SKM-1 (cell line): ENCODE measurements at regions not wholly inside any gene's neighbourhood (a gene's known extent, or its start where the extent isn't known, plus 50 kb on each side); places are given as distances from the start of the nearest gene placed in this dataset.
"Not testable (repeated sequence)": the region's sequence is repeated elsewhere in the genome, so short reads cannot be mapped to it uniquely, and the experiment has no call there.

Source experiments
- DNase-seq: peaks from one replicate; lab custom pipeline; 2025; ENCODE audit not compliant: unreplicated experiment; lab: John Stamatoyannopoulos, UW

DNA sequence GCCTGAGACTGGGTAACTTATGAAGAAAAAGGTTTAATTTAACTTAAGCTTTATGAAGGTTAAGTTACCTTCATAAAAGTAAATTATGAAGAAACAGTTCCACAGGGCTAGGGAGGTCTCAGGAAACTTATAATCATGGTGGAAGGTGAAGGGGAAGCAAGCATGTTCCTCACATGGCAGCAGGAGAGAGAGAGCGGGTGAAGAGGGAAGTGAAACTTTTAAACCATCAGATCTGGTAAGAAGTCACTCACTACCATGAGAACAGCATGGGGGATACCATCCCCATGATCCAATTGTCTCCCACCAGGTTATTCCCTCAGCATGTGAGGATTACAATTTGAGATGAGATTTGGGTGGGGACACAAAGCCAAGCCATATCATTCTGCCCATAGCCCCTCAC is 944.7 kb upstream of the NDST4 start:
- DNase-seq, result no peak

DNA sequence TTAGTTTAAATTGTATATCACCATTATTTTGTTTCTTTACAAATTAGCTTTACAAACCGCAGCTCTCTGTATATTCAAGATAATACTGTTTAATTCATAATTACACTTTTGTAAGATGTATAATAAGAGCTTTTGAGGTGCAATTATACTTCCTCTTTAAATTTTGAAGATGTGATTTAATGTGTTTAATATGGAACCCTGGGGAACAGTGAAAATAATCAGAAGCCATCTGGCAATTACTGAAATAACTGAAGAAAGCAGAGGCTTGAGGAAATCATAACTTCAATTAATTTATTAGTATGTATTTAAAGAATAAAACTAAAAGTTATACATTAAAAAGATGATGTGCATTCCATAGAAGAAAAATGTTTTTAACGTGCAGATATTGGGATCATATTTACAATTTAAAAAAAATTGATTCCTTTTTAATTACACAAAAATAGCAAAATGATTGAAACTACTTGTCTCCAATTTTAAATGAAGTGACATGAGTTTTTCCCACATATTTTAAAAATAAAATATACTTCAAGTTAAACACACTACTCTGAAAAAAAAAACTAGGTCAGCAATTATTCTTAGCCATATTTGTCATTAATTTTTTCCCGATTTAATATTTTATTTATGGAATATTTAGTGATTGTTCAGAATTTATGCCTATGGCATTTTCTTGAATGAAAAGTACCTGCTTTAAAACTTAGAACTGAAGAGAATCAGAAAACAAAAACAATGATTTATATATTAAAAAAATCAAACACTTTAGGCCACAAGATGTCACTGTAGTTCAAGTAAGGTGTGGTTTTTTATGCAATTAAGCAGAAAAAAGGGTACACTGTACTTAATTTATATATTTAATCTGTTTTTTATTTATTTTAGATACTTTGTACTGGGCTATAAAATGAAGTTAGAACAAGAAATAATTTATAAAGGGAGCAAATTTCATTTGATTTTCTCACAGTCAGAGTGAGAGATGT is 942.7 kb upstream of the NDST4 start:
- DNase-seq, result no peak

DNA sequence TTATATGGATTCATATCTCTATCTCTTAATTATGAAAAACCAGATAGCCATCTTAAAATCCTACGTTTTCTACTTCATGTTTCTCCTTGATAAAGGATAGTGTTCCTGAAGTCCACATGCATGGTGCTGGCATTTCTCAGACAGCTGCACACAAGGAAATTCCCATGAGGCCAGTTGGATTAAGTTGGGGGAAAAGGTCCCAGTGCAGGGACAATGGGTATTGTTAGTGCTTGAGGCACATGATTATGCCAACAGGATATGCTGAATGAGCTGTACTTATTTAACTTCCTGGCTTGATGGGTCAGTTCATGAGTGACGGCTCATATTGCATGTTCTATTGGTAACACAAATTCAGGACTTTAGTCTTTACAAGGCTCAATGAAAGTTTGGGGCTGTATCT is 913.9 kb upstream of the NDST4 start:
- DNase-seq, result no peak

DNA sequence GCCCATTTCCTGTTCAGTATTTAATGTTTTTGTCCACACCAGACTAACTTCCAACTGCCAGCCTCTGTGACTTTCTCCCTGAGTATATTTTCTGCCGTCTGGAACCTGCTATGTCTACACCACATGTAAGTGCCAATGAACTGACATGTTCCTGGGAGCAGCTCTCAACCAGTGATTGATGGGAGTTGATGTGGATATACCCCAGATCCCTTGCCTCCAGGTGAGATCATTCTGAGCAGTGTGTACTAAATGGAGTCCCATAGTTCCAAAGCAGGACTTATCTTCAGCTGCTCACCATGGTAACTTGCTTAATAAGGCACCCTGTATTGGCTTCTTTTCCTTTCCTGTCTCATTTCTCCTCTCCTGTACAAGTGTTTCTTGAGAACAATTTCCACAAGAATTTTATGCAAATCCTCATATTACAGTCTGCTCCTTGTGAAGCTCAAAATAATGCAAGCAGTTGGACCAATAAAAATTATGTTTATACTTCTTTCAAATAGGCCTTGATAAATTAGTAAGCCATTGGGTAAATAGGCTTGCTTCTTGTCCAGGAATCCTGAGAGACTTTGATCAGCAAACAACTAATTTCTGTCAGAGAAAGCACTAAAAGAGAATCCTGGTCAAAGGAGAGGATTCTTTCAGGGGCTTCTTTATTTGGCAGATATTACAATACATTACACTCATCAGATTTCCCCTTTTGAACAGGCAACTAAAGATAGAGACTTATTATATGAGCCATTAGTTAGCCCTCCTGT is 911.7 kb upstream of the NDST4 start:
- DNase-seq, result no peak

DNA sequence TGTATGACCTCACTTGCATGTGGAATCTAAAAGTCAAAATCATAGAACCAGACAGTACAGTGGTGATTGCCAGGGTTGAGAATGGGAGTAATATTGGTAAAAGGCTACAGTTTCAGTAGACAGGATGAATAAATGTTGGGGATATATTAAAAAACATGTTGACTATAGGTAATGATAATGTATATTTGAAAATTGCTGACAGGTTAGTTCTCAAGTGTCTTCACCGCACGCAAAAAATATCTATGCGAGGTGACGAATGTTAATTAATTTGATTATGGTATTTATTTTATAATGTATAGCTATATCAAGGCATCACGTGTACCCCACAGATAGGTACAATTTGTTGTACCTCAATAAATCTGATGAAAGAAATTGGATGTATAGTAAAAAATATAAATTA is 909.6 kb upstream of the NDST4 start:
- DNase-seq, result no peak

DNA sequence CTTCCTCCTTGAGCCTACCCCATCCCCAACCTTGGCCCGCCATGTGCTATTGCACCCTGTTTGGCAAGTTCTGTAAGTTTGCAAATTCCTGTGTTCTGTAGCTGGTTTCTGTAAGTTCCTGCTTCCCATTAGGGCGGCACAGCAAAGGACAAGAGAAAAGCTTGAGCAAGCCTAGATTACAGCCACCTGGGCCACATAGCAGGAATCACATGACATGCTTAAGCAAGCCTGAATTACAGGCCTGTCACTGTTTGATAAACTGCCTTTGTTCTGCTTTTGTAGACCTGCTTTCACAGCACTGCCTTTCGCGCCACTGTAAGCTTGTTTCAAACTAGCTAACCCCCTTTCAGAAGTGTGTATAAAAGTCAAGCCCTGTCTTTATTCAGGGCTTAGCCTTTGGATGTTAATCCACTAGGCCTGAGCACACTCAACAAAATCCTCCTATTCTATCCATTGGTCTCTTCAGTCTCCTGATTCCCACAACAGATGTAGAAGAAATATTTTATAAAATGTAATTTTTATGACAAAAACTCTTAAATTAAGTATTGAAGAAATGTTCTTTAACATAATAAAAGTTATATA is 906.8 kb upstream of the NDST4 start:
- peak; percentile 61 for DNase-seq

DNA sequence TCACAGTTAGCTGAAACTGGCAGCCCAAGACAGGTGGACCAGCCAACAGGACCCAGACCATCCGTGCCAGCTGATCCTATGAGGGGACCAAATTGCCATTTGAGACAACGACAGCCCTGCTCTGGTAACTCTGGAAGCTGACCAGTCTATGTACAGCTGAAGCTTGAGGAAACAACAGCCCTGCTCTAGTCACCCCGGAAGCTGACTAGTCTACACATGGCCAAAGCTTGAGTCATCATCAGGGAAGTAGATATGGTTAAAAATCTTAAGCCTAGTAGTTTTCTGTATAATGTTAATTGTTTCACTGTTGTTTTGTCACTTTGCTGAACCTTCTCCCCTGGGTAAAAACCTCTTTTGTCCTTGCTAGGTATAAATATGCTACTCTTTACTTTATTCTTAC is 905.4 kb upstream of the NDST4 start:
- DNase-seq, result no peak

DNA sequence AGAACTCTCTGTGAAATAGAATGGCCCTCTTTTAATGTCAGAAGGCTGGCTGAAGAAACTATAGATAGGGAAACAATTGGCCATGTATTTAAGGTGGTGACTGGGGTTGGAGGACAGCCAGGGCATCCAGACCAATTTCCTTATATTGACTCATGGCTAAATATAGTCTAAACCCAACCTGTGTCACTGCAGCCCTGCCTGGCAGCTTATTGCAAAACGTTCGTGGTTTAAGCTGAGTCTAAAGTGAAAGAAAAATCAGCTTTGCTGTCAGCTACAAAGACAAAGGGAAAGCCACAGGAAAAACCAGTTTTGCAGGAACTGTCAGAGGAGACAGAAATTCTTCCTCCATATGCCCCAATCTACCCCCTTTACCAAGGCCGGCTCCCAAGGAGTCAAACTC is 902.8 kb upstream of the NDST4 start:
- DNase-seq, result peak; percentile 76

DNA sequence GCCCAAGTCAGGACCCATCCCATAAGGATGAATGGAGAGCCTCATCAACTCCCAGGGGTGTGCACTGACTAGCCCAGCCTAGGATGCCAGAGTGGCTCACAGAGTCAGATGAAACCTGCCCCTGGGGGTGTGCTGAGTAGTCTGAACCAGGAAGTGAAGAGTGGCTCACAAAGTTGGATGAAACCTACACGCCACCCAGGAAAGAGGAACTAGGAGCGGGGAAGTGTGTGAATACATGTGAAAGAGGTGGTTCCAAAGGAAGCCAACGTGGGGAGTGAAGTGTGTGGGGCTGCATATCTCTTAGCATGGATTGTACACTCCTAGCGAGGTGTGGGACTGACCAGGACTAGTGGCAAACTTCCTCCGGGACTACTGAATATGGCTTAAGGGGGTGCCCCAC is 902.1 kb upstream of the NDST4 start:
- DNase-seq, result peak; percentile 31

DNA sequence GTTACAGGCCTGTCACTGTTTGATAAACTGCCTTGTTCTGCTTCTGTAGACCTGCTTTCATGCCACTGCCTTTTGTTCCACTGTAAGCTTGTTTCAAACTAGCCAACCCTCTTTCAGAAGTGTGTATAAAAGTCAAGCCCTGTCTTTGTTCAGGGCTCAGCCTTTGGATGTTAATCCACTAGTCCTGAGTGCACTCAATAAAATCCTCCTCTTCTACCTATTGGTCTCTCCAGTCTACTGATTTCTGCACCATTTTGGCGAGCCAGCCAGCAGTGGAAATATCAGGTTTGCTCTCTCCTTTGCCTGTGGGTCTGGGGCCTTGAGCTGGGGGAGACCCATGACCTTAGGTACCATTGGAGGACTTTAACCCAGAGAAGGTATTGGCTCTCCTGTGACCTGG is 901.6 kb upstream of the NDST4 start:
- DNase-seq, result no peak

DNA sequence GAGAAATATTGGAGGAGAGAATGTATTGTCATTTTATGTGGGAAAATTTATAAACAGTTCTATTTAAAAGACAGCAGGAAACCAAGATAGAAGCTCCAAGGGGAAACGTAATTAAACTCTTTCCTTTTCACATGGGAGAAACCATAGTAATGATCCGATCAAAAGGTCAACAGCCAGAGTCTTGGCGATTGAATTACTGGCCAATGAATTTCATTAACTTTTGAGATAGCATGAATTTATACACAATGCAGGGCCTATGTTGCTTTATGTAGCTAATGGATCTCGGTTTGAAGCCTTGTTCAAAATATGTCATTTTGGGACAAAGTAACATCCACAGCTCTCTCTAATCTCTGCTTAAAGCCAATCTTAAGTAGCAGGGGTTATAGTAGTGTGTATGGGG is 897.5 kb upstream of the NDST4 start:
- no peak for DNase-seq

DNA sequence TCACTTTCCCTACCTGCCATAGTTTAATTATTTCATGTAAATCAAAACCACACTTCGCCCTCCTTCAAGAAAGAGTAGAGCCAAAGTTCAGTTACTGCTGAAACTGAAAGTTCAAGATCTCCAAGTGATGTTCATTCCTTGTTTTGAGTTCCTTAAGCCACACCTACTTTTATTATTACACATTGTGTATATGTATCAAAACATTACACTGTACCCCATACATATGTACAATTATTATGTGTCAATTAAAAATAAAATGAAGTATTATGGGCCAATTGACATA is 892.3 kb upstream of the NDST4 start:
- no peak for DNase-seq

DNA sequence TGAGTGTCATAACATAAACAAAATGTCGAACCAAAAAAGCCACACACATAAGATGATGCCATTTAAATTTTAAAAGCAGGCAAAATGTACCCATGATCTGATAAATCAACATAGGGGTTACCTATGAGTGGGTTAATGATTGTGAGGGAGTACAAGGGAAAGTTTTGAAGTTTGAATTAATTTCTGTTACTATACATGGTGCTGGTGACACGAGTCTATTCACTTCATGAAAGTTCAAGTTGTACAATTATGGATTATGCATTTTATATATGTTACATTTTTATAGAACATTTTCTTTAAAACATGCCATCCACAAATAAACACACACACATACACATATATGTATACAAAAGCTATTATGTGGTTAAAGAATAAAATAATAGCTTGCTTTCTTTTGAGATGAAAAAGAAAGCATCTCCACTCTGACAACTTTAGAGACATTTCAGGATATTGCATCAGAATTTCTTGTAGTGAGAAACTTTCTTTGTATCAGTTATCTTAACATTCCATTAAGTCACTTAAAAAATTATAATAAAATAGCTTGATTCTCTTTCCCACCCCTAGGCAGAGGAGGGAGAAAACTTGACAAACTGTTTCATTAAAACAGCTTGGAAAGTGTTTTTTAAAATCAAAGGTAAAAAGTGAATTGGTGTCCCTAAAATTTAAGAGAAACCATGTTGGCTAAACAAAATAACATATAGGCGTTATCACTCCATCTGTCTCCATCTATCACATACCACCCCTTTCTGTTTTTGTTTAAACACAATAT is 891.8 kb upstream of the NDST4 start:
- DNase-seq, result no peak

DNA sequence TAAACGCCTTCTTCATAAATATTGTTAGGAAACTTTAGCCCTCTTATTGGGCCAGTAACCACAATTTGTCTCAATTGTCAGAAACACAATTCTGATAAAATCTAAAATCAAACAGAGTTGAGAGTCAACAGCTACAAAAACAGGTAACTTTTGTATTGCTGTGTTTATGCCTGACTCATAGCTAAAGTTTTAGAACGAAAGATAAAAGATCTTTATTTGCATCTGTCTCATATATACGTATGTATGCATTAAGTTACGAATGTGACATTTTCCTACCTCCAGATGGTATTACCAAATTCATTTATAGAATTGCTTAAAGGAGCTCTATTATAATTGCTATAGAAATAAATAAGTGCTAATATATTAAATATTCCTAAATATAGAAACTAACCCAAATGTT is 887.9 kb upstream of the NDST4 start:
- DNase-seq, result no peak

DNA sequence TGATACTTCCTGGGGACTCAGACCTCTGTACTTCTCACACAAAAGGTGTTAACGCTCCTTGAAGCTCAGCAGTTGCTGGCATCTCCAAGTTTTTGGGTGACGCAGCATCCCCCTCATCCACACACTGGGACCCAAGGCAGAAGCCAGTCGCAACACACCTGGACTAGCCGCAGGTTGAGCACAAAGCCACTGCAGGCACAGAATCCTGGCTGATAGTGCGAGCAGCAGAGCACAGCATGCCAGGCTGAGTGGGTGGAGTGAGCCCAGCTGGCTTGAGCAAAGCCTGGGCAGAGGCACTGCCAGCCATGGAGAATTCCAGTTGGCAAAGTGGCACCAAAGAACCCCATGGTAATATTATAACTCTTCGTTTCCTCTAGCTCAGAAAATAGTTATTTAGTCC is 873.2 kb upstream of the NDST4 start:
- DNase-seq, result no peak

DNA sequence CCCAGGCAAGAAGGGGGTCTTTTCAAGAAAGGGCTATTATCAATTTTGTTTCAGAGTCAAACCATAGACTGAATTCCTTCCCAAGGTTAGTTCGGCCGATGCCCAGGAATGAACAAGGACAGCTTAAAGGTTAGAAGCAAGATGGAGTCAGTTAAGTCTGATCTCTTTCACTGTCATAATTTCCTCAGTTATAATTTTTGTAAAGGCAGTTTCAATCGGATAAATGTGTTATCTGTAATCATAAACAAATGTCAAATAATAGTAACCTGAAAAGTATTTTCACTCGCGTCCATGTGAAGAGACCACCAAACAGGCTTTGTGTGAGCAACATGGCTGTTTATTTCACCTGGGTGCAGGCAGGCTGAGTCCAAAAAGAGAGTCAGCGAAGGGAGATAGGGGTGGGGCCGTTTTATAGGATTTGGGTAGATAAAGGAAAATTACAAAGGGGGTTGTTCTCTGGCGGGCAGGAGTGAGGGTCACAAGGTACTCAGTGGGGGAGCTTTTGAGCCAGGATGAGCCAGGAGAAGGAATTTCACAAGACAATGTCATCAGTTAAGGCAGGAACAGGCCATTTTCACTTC is 862.1 kb upstream of the NDST4 start:
- not testable (repeated sequence) for DNase-seq

DNA sequence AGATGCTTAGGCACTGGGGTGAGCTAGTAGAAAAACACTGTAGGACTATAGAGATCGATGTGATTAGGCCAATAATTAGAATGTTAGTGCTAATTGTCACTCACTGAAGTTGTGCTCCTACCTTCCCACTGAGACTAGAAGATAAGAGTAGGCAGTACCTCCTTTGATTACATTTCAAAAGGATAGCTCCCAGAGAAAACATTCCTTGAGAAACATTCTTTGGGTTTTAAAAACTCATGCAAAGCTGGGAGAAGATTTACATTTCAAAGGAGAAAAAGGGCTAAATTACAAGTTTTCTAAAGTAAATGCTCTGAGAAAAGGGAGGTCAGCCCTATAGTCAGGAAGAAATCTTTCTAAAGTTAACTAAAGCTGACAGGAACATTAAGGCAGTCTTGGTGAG is 860.3 kb upstream of the NDST4 start:
- no peak for DNase-seq

DNA sequence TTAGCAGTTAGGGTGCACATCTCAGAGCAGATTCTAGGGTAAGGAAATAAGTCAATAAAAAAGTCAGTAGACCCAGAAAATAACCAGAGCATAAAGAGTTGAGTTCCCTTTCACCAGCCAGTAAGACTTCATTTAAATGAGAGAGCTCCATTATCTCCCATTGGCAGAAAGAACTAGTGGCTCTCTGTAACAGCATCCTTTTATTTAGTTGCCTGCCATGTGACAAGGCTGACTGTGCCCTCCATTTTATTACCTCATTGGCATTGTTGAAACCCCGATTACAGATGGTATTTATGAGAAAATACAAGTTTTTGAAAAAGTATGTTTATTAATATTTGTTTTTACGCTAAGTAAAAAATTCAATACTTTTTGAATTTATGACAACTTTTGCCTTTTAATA is 859.5 kb upstream of the NDST4 start:
- no peak for DNase-seq

DNA sequence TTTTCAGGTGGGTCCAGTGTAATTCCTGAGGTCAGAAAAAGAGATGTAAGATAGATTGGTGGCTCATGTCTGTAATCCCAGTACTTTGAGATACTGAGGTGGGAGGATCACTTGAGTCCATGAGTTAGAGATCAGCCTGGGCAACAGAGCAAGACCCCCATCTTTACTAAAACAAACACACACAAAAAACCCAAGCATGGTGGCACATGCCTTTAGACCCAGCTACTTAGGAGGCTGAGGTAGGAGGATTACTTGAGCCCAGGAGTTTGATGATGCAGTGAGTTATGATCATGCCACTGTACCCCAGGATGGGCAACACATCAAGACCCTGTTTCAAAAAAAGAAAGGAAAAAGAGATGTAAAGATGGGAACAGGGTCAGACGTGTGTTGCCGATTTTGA is 857.4 kb upstream of the NDST4 start:
- no peak for DNase-seq

DNA sequence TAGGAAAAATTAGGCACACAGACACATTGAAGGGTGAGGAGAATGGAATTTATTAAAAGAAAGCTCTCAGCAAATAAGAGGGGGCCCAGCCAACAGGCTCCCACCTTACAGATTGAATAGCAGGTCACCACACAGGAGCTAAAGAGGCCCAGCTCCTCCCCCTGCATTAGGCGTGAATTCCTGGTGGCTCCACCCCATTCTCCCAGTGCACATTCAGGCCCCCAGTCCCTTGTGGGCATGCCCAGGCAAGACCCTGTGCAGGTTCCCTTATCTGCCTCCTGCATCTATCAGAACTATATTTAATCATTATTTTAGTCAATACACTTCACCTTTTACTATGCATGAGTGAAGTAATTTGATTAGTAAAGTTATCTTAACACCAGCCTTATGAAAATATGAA is 856.3 kb upstream of the NDST4 start:
- no peak for DNase-seq

DNA sequence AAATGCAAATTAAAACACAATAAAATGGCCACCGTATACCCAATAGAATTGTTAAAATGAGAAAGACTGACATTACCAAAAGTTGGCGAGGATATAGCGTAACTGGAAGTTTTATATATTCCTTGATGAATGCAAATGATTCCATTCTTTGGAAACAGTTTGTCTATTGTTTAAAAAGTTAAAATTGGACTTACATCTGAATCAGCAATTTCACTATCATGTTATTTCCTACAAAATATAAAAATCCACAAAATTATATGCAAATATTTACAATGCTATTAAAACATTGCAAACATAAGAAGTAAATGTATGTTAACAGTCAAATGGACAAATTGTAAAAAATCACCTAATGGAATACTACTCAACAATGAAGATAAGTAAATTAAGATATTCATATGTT is 852.2 kb upstream of the NDST4 start:
- DNase-seq, result no peak
